ENCODE measurements at regions not wholly inside any gene's neighbourhood (a gene's known extent, or its start where the extent isn't known, plus 50 kb on each side); places are given as distances from the start of the nearest gene placed in this dataset.
"Not testable (repeated sequence)": the region's sequence is repeated elsewhere in the genome, so short reads cannot be mapped to it uniquely, and the experiment has no call there.

GRCh38 chr11:44418456-44418830 lies 108.5 kb upstream of the ALX4 start:
- no peak for DNase-seq

GRCh38 chr11:44421090-44421675 lies 111.2 kb upstream of the ALX4 start:
- no peak for DNase-seq

- no peak for DNase-seq
Measured at GRCh38 chr11:44423289-44423688, 113.3 kb upstream of the ALX4 start.

- DNase-seq, result no peak
Measured at GRCh38 chr11:44424841-44425240, 114.9 kb upstream of the ALX4 start.

- no peak for DNase-seq
Measured at GRCh38 chr11:44426119-44426518, 116.2 kb upstream of the ALX4 start.

GRCh38 chr11:44426958-44427357 lies 117.0 kb upstream of the ALX4 start:
- no peak for DNase-seq

- DNase-seq, result no peak
Measured at GRCh38 chr11:44427432-44427831, 117.5 kb upstream of the ALX4 start.

- no peak for DNase-seq
Measured at GRCh38 chr11:44430140-44430539, 120.2 kb upstream of the ALX4 start.

- no peak for DNase-seq
Measured at GRCh38 chr11:44434191-44434590, 124.3 kb upstream of the ALX4 start.

- no peak for DNase-seq
Measured at GRCh38 chr11:44437122-44437521, 127.2 kb upstream of the ALX4 start.

- not testable (repeated sequence) for DNase-seq
Measured at GRCh38 chr11:44442893-44443673, 122.4 kb upstream of the CD82 start.

- no peak for DNase-seq
Measured at GRCh38 chr11:44443836-44444769, 121.4 kb upstream of the CD82 start.

- no peak for DNase-seq
Measured at GRCh38 chr11:44444770-44445321, 120.6 kb upstream of the CD82 start.

GRCh38 chr11:44445500-44446365 lies 119.7 kb upstream of the CD82 start:
- DNase-seq, result no peak

- no peak for DNase-seq
Measured at GRCh38 chr11:44446366-44446762, 119.1 kb upstream of the CD82 start.

GRCh38 chr11:44446996-44447771 lies 118.3 kb upstream of the CD82 start:
- no peak for DNase-seq

GRCh38 chr11:44450295-44450932 lies 115.0 kb upstream of the CD82 start:
- no peak for DNase-seq

- no peak for DNase-seq
Measured at GRCh38 chr11:44451706-44452105, 113.8 kb upstream of the CD82 start.

- no peak for DNase-seq
Measured at GRCh38 chr11:44452827-44453572, 112.5 kb upstream of the CD82 start.

GRCh38 chr11:44453871-44454270 lies 111.6 kb upstream of the CD82 start:
- no peak for DNase-seq
